Hepatocyte (in vitro differentiated cells): ENCODE measurements at regions not wholly inside any gene's neighbourhood (a gene's known extent, or its start where the extent isn't known, plus 50 kb on each side); places are given as distances from the start of the nearest gene placed in this dataset.

Experiments
- DNase-seq: peaks from one replicate; pipeline ENCODE4 v3.0.0-alpha.2; 2016; ENCODE audit warnings: low spot score
- H2AFZ ChIP-seq: fragments of 200-600 bp; sonication (generic); 2 replicates; pipeline ENCODE4 v1.6.0; 2016; ENCODE audit warnings: antibody characterized with exemption, mild to moderate bottlenecking
- H3K27ac ChIP-seq: fragments of 200-600 bp; sonication (generic); 2 replicates; pipeline ENCODE4 v1.5.1; 2016; ENCODE audit warnings: mild to moderate bottlenecking
- H3K27me3 ChIP-seq: fragments of 200-600 bp; sonication (generic); 2 replicates; pipeline ENCODE4 v1.6.1; 2016
- H3K36me3 ChIP-seq: fragments of 200-600 bp; sonication (generic); replicated peaks from 2 replicates; pipeline ENCODE4 v1.5.1; 2016; ENCODE audit warnings: low read depth; ENCODE audit not compliant: insufficient read depth
- H3K4me1 ChIP-seq: fragments of 200-600 bp; sonication (generic); 2 replicates; pipeline ENCODE4 v1.5.1; 2016; ENCODE audit warnings: mild to moderate bottlenecking, moderate library complexity; ENCODE audit not compliant: insufficient read depth
- H3K4me2 ChIP-seq: fragments of 200-600 bp; sonication (generic); 2 replicates; pipeline ENCODE4 v1.6.0; 2016
- H3K4me3 ChIP-seq: fragments of 200-600 bp; sonication (generic); 2 replicates; pipeline ENCODE4 v1.5.1; 2016; ENCODE audit warnings: mild to moderate bottlenecking
- H3K79me2 ChIP-seq: fragments of 200-600 bp; sonication (generic); 2 replicates; pipeline ENCODE4 v1.6.0; 2017; ENCODE audit warnings: mild to moderate bottlenecking
- H3K9me2 ChIP-seq: fragments of 200-600 bp; sonication (generic); replicated peaks from 2 replicates; pipeline ENCODE4 v1.6.0; 2017; ENCODE audit warnings: mild to moderate bottlenecking; ENCODE audit not compliant: insufficient read depth
- H3K9me3 ChIP-seq: fragments of 200-600 bp; sonication (generic); 2 replicates; pipeline ENCODE4 v1.5.1; 2016; ENCODE audit warnings: low read depth, mild to moderate bottlenecking
- H4K20me1 ChIP-seq: fragments of 200-600 bp; sonication (generic); 2 replicates; pipeline ENCODE4 v1.6.0; 2016; ENCODE audit warnings: mild to moderate bottlenecking; ENCODE audit not compliant: insufficient read depth, poor library complexity, severe bottlenecking
- EZH2 ChIP-seq: fragments of 200-600 bp; sonication (generic); IDR thresholded peaks from 2 replicates; pipeline ENCODE4 v1.6.1; 2016; ENCODE audit warnings: antibody characterized with exemption, mild to moderate bottlenecking, borderline replicate concordance
- EZH2phosphoT487 ChIP-seq: fragments of 200-600 bp; sonication (generic); IDR thresholded peaks from one replicate; pipeline ENCODE4 v1.6.1; 2018; ENCODE audit warnings: antibody characterized with exemption, mild to moderate bottlenecking, low read depth, moderate library complexity; ENCODE audit not compliant: unreplicated experiment, severe bottlenecking
- WGBS: methylation state at CpG from one replicate; pipeline ENCODE4 v1.1.6; 2016; ENCODE audit warnings: low lambda C conversion rate; ENCODE audit errors: missing lambda C conversion rate; 5-methylcytosine and 5-hydroxymethylcytosine counted together
- TF ChIP-seq, protein P1 (sequence below): fragments of 200-600 bp; sonication (generic); IDR thresholded peaks from 2 replicates; pipeline ENCODE4 v1.5.1; 2016; ENCODE audit warnings: antibody characterized with exemption, mild to moderate bottlenecking; ENCODE audit not compliant: poor library complexity

DNA sequence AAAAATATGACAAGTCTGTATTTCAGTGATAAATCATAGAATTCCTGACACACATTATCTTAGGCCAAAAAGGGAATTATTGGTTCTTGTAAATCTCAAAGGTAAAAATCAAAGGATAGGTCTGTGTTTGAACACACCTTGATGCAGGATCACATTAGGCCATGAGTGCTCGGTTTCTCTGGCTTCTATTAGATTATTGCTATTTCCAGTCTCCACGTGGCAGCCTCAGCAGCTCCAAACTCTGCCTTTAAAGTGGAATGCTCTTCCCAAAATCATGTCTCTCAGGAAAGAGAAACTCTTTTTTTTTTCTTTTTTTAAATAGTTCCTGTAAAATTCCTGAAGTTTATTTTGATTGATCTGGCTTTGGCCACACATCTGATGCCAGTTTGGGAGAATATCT is 105.6 kb upstream of the FRMD6 start:
- Histone ChIP-seq H2AFZ (no peak overlapping the region), H3K36me3 (no peaks in the 10 kb centered on the region), H4K20me1 (no peaks in the 10 kb centered on the region), H3K27me3 (no peaks in the 10 kb centered on the region), H3K9me3 (no peaks in the 10 kb centered on the region), H3K9me2 (no peaks in the 10 kb centered on the region), H3K4me1 (peaks cover 4% of the 10 kb centered on the region), H3K4me3 (no peak overlapping the region), H3K27ac (no peak overlapping the region), H3K79me2 (no peaks in the 10 kb centered on the region), H3K4me2 (no peak overlapping the region)
- DNase-seq: no peak
- WGBS: 82% methylated on average over 2 of the region's 2 CpGs
- no peak for TF ChIP-seq EZH2phosphoT487
- TF ChIP-seq EZH2: no peak
- TF ChIP-seq, protein P1, sequence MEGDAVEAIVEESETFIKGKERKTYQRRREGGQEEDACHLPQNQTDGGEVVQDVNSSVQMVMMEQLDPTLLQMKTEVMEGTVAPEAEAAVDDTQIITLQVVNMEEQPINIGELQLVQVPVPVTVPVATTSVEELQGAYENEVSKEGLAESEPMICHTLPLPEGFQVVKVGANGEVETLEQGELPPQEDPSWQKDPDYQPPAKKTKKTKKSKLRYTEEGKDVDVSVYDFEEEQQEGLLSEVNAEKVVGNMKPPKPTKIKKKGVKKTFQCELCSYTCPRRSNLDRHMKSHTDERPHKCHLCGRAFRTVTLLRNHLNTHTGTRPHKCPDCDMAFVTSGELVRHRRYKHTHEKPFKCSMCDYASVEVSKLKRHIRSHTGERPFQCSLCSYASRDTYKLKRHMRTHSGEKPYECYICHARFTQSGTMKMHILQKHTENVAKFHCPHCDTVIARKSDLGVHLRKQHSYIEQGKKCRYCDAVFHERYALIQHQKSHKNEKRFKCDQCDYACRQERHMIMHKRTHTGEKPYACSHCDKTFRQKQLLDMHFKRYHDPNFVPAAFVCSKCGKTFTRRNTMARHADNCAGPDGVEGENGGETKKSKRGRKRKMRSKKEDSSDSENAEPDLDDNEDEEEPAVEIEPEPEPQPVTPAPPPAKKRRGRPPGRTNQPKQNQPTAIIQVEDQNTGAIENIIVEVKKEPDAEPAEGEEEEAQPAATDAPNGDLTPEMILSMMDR: no peak

DNA sequence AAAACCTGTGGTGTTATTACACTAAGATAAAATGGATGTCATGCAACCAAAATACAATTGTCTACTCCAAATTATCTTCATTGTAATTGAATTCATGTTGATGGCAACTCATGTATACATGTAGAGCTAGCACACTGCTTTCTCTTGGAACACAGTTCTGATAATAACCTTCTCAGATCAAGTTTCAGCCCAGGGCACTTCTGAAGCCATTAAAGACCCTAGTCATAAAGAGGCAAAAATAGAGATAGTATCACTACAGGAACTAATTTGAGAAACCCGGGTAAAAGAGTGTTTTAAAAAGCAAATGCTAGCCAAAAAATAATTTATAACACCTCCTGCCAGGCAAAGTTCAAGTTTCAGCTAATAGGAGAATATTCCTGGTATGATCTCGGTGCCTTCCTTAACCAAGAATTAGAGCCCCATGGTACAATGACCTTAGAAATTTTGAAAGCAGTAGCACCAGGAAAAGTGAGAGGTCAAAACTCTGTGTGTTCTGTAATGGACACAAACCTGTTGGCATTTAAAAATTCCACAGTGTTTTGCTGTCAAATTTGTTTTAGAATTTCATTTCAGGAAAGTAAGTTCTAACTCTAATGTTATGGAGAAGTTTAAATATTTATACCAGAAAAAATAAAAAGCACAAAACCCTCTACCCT is 105.0 kb upstream of the FRMD6 start:
- H3K27ac ChIP-seq: peak overlapping the region; percentile 18
- H3K79me2 ChIP-seq: no peaks in the 10 kb centered on the region
- no peak overlapping the region for H3K4me2 ChIP-seq

DNA sequence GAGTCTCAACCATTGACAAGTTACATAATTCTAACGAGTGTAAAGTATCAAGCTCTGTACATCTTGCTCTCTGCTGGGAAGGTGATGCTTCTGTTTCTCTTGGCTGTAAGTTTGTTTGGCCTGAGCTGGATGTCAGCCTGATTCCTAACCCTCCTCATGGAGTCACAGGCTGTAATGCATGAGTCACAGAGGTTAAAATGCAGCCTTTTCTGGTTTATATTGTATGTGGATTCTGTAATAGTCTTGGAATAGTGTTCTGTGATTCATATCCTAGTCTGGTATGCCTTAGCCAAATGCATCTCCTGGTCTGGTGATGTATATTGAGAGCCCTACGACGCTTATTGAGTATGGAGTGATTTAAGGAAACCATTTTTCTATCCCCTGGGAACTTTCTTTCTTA is 104.5 kb upstream of the FRMD6 start:
- Histone ChIP-seq H3K27ac (peak overlapping the region; percentile 65), H3K36me3 (no peaks in the 10 kb centered on the region), H2AFZ (no peak overlapping the region), H4K20me1 (no peaks in the 10 kb centered on the region), H3K9me3 (no peaks in the 10 kb centered on the region), H3K4me1 (peaks cover 4% of the 10 kb centered on the region), H3K4me3 (no peak overlapping the region), H3K4me2 (no peak overlapping the region), H3K79me2 (no peaks in the 10 kb centered on the region), H3K9me2 (no peaks in the 10 kb centered on the region), H3K27me3 (no peaks in the 10 kb centered on the region)
- TF ChIP-seq EZH2phosphoT487 (no peak), EZH2 (no peak)
- TF ChIP-seq, protein P1: no peak
- DNase-seq: peak; percentile 66
- 42% methylated on average over 3 of the region's 3 CpGs for WGBS

More for the DNA sequence above, 105.0 kb upstream of the FRMD6 start:
- whole genome bisulfite sequencing: 44% methylated on average over 2 of the region's 2 CpGs
- no peaks in the 10 kb centered on the region for H3K9me2 ChIP-seq
- no peaks in the 10 kb centered on the region for H3K36me3 ChIP-seq
- no peak for DNase-seq
- no peaks in the 10 kb centered on the region for H4K20me1 ChIP-seq
- H3K4me3 ChIP-seq: no peak overlapping the region
- H2AFZ ChIP-seq: no peak overlapping the region
- H3K9me3 ChIP-seq: no peaks in the 10 kb centered on the region
- H3K4me1 ChIP-seq: peaks cover 4% of the 10 kb centered on the region
- TF ChIP-seq EZH2: no peak
- TF ChIP-seq, protein P1: no peak
- TF ChIP-seq EZH2phosphoT487: no peak
- H3K27me3 ChIP-seq: no peaks in the 10 kb centered on the region
